HFFc6 (cell line): ENCODE measurements at regions not wholly inside any gene's neighbourhood (a gene's known extent, or its start where the extent isn't known, plus 50 kb on each side); places are given as distances from the start of the nearest gene placed in this dataset.

Experiments
- DNase-seq: peaks from one replicate; pipeline ENCODE4 v3.0.0-alpha.2; 2018
- H3K27ac Mint-ChIP-seq: 2 replicates; pipeline ENCODE4 v1.8.0; 2020; ENCODE audit warnings: mild to moderate bottlenecking, mixed read lengths
- H3K27me3 Mint-ChIP-seq: 2 replicates; pipeline ENCODE4 v1.8.0; 2021; ENCODE audit warnings: mild to moderate bottlenecking, moderate library complexity, mixed read lengths; ENCODE audit not compliant: insufficient read depth
- H3K36me3 Mint-ChIP-seq: 2 replicates; pipeline ENCODE4 v1.8.0; 2021; ENCODE audit warnings: low read depth, mixed read lengths
- H3K4me1 Mint-ChIP-seq: 2 replicates; pipeline ENCODE4 v1.8.0; 2020; ENCODE audit warnings: low read depth, mixed read lengths
- H3K4me3 Mint-ChIP-seq: 2 replicates; pipeline ENCODE4 v1.8.0; 2020; ENCODE audit warnings: mild to moderate bottlenecking, moderate library complexity, mixed read lengths
- H3K9me3 Mint-ChIP-seq: 2 replicates; pipeline ENCODE4 v1.8.0; 2020; ENCODE audit warnings: mild to moderate bottlenecking, mixed read lengths
- TF ChIP-seq, protein P1 (sequence below): fragments of 200-600 bp; sonication (generic); IDR thresholded peaks from 2 replicates; pipeline ENCODE4 v1.5.0; 2021; ENCODE audit warnings: antibody characterized with exemption, mild to moderate bottlenecking

DNA sequence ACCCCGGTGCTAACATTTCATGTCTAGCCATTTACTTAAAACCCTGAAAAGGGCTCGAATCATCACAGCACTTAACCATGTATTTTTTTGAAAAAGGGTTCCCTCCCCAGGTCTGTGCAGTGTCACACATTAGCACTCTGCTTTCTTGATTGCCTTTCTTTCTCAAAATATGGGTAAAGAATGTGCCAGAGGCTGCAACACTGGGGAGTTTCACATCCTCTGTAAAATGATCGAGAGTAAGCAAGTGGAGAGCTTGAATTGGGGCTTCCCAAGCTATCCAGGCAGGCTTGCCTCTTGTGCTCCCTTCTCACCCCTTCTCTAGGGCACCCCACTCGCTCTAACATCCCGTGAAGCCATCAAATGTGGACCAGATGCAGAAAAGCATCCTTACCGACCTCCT, 177.0 kb upstream of the CCDC68 start:
- H3K4me1 Mint-ChIP-seq, result peaks cover 30% of the 10 kb centered on the region
- DNase-seq, result no peak
- no peaks in the 10 kb centered on the region for H3K9me3 Mint-ChIP-seq
- TF ChIP-seq, protein P1, sequence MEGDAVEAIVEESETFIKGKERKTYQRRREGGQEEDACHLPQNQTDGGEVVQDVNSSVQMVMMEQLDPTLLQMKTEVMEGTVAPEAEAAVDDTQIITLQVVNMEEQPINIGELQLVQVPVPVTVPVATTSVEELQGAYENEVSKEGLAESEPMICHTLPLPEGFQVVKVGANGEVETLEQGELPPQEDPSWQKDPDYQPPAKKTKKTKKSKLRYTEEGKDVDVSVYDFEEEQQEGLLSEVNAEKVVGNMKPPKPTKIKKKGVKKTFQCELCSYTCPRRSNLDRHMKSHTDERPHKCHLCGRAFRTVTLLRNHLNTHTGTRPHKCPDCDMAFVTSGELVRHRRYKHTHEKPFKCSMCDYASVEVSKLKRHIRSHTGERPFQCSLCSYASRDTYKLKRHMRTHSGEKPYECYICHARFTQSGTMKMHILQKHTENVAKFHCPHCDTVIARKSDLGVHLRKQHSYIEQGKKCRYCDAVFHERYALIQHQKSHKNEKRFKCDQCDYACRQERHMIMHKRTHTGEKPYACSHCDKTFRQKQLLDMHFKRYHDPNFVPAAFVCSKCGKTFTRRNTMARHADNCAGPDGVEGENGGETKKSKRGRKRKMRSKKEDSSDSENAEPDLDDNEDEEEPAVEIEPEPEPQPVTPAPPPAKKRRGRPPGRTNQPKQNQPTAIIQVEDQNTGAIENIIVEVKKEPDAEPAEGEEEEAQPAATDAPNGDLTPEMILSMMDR, result no peak
- H3K4me3 Mint-ChIP-seq, result peak overlapping the region; percentile 33
- H3K27ac Mint-ChIP-seq, result peak overlapping the region; percentile 51
- H3K27me3 Mint-ChIP-seq, result peaks cover 8% of the 10 kb centered on the region
- H3K36me3 Mint-ChIP-seq, result no peaks in the 10 kb centered on the region

GRCh38 chr18:55133378-55133777, 174.1 kb upstream of the CCDC68 start:
- Mint-ChIP-seq H3K4me3 (no peak overlapping the region), H3K9me3 (no peaks in the 10 kb centered on the region), H3K27me3 (peaks cover 6% of the 10 kb centered on the region; the same call in 1 of the 2 replicates), H3K27ac (no peak overlapping the region), H3K4me1 (peaks cover 30% of the 10 kb centered on the region), H3K36me3 (no peaks in the 10 kb centered on the region)
- TF ChIP-seq, protein P1, result no peak
- DNase-seq, result no peak

DNA sequence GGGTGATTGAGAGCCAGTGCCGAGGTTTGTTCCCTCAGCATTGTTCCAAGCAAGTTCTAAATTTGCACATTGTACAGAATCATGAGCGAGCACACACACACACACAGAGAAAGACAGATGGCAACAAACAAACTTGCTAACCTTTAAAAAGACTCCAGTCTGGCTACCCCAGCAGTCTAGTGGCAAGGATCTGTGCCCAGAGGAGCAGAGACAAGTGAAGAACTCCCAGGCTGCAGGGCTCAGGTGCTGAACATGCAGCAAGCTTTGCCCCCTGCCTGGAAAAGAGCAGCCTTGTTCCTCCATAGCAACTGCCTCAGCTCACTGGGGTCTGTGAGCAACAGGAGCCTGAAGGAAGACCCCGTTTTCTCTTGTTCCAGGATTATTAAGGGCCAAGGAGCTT, 169.2 kb upstream of the CCDC68 start:
- 0 out of 2 replicates have a peak, but pooled peaks cover 4% of the 10 kb centered on the region for H3K27me3 Mint-ChIP-seq
- no peak for DNase-seq
- no peak overlapping the region for H3K4me3 Mint-ChIP-seq
- TF ChIP-seq, protein P1, result no peak
- H3K4me1 Mint-ChIP-seq, result peaks cover 8% of the 10 kb centered on the region
- no peak overlapping the region for H3K27ac Mint-ChIP-seq
- H3K9me3 Mint-ChIP-seq, result no peaks in the 10 kb centered on the region
- H3K36me3 Mint-ChIP-seq, result no peaks in the 10 kb centered on the region

DNA sequence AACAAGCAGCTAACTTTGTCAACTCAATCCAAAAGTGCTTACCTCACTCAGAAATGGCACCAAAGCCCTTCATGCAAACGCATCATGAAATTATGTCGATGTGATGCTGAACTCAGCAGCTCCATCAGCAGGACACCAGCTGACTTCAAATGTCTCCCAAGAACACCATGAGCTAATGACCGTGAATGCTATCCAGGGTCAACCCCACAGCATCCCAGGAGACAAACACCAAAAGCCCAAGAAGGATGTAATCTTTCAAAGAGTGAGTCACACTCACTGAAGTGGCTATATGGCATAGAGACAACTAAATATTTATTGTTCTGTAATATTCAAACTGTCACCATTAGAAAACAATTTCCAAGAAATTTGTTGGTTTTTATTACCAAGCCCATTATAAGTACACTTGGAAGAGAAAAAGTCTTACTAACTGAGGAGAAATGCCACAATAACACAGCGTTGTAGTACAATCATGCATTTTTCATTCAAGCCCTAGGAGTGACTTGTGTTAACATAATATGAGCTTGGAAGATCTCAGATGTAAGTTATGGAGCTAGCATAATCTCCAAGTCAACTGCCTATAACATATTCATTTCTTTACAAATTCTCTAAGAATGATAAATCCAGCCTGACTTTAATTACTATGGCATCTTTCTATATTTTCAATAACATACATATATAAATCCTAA, 165.0 kb upstream of the CCDC68 start:
- 0 out of 2 replicates have a peak, but pooled peaks cover 4% of the 10 kb centered on the region for H3K27me3 Mint-ChIP-seq
- H3K9me3 Mint-ChIP-seq, result no peaks in the 10 kb centered on the region
- DNase-seq, result peak; percentile 67
- H3K27ac Mint-ChIP-seq, result no peak overlapping the region
- TF ChIP-seq, protein P1, result no peak
- no peaks in the 10 kb centered on the region for H3K36me3 Mint-ChIP-seq
- peaks cover 27% of the 10 kb centered on the region for H3K4me1 Mint-ChIP-seq
- H3K4me3 Mint-ChIP-seq, result no peak overlapping the region

DNA sequence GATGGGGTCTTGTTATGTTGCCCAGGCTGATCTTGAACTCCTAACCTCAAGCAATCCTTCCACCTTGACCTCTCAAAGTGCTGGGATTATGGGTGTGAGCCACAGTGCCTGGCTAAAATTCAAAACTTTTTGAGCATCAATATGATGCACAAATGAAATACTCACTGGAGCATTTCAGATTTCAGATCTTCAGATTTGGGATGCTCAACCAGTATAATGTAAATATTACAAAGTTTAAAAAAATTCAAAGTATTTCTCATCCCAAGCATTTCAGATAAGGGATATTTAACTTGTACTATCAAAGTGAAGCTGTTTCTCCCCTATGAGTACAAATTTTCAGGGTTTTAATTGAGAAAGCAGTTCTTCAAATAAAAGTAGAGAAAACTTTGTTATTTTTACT, 164.1 kb upstream of the CCDC68 start:
- Mint-ChIP-seq H3K36me3 (no peaks in the 10 kb centered on the region), H3K4me3 (no peak overlapping the region), H3K27ac (no peak overlapping the region), H3K4me1 (peaks cover 31% of the 10 kb centered on the region), H3K9me3 (no peaks in the 10 kb centered on the region), H3K27me3 (no peaks in the 10 kb centered on the region)
- no peak for DNase-seq
- TF ChIP-seq, protein P1, result no peak
